Ishikawa (cell line): ENCODE measurements at regions not wholly inside any gene's neighbourhood (a gene's known extent, or its start where the extent isn't known, plus 50 kb on each side); places are given as distances from the start of the nearest gene placed in this dataset.

Source experiments
- EP300 ChIP-seq: IDR thresholded peaks from 2 replicates; pipeline ENCODE4 v1.6.1; 2012; ENCODE audit warnings: borderline replicate concordance
- NFIC ChIP-seq: IDR thresholded peaks from 2 replicates; pipeline ENCODE4 v1.6.1; 2012
- RAD21 ChIP-seq: IDR thresholded peaks from 2 replicates; pipeline ENCODE4 v1.6.1; 2012; ENCODE audit warnings: low read depth
- TAF1 ChIP-seq: IDR thresholded peaks from 2 replicates; pipeline ENCODE4 v1.6.1; 2012; ENCODE audit warnings: low read depth, mild to moderate bottlenecking

- TF ChIP-seq TAF1 (no peak), EP300 (no peak), NFIC (no peak), RAD21 (no peak)
Observed at GRCh38 chr9:81125446-81126092, 563.8 kb downstream of the TLE1 start.
